ENCODE measurements at regions not wholly inside any gene's neighbourhood (a gene's known extent, or its start where the extent isn't known, plus 50 kb on each side); places are given as distances from the start of the nearest gene placed in this dataset.

GRCh38 chr10:80964179-80964578, 426.5 kb downstream of the SH2D4B start:
- TF ChIP-seq YY1 (IDR thresholded peaks at IDR 0.05; ENCODE audit: low read depth) (no peak), NFIC (IDR thresholded peaks at IDR 0.05) (no peak), ZBTB7A (IDR thresholded peaks at IDR 0.05; ENCODE audit: low read depth) (no peak), FOXM1 (IDR thresholded peaks at IDR 0.05; ENCODE audit: borderline replicate concordance, low read depth) (no peak), MAX (IDR thresholded peaks at IDR 0.05) (no peak), USF1 (IDR thresholded peaks at IDR 0.05) (no peak), EP300 (IDR thresholded peaks at IDR 0.05; ENCODE audit: borderline replicate concordance) (no peak), CEBPB (IDR thresholded peaks at IDR 0.05) (no peak)

Data from Ishikawa (cell line).